Panc1 (cell line): ENCODE measurements at regions not wholly inside any gene's neighbourhood (a gene's known extent, or its start where the extent isn't known, plus 50 kb on each side); places are given as distances from the start of the nearest gene placed in this dataset.
A peak's percentile ranks its signal among the peaks of the same experiment; 100 is the strongest.

Experiments used
- ATAC-seq: fragments of 200-7000 bp; cut with Tn5 transposase; 2 replicates; pipeline ENCODE4 v1.9.1; 2020; ENCODE audit warnings: mild to moderate bottlenecking, moderate library complexity
- BruUV-seq: library from RNA; stranded (reverse); fragments of 400-500 nt; replicated peaks from 2 replicates; lab custom pipeline; 2021; lab: Mats Ljungman, UMichigan
- CTCF ChIA-PET: fragments of 300-600 bp; sonication (Branson Sonifier 250); formaldehyde crosslinking; loops from one replicate; lab custom pipeline; 2022; ENCODE audit warnings: antibody characterized with exemption; lab: Charles Lee
- POLR2A ChIA-PET: fragments of 300-600 bp; sonication (Branson Sonifier 250); formaldehyde crosslinking; loops from one replicate; lab custom pipeline; 2022; ENCODE audit warnings: antibody characterized with exemption; lab: Charles Lee
- DNase-seq: peaks from one replicate; pipeline ENCODE4 v3.0.0-alpha.2; 2010; ENCODE audit warnings: low read depth, low spot score
- H3K27ac ChIP-seq: 2 replicates; pipeline ENCODE4 v1.5.1; 2011; ENCODE audit warnings: mild to moderate bottlenecking, low read length, inconsistent platforms
- H3K27me3 ChIP-seq: fragments of 200-500 bp; sonication (Bioruptor generic); 2 replicates; pipeline ENCODE4 v1.6.0; 2014; ENCODE audit warnings: low read length, inconsistent platforms; ENCODE audit not compliant: control insufficient read depth, insufficient read depth
- H3K36me3 ChIP-seq: fragments of 200-500 bp; sonication (Bioruptor generic); 2 replicates; pipeline ENCODE4 v1.5.1; 2014; ENCODE audit warnings: inconsistent platforms, mild to moderate bottlenecking, low read length, moderate library complexity; ENCODE audit not compliant: control insufficient read depth, insufficient read depth
- H3K4me1 ChIP-seq: 2 replicates; pipeline ENCODE4 v1.5.1; 2011; ENCODE audit warnings: inconsistent platforms, mild to moderate bottlenecking, low read length, moderate library complexity; ENCODE audit not compliant: control insufficient read depth, insufficient read depth
- H3K4me3 ChIP-seq, 2 experiments: 2 replicates each; pipeline ENCODE4 v1.5.1; 2011 to 2012; ENCODE audit warnings: low read depth in 2 of 2, low read length in 2 of 2, mild to moderate bottlenecking in 2 of 2, inconsistent platforms in 1 of 2, moderate library complexity in 1 of 2
- H3K9me3 ChIP-seq: fragments of 200-500 bp; sonication (Bioruptor generic); 2 replicates; pipeline ENCODE4 v1.5.1; 2014; ENCODE audit warnings: low read depth, mild to moderate bottlenecking, inconsistent platforms, low read length, moderate library complexity; ENCODE audit not compliant: control insufficient read depth, insufficient read depth
- POLR2AphosphoS5 ChIP-seq: IDR thresholded peaks from 2 replicates; pipeline ENCODE4 v1.6.1; 2012; ENCODE audit warnings: mild to moderate bottlenecking, low read depth, low read length, moderate library complexity
- SIN3A ChIP-seq: IDR thresholded peaks from 2 replicates; pipeline ENCODE4 v1.6.1; 2012; ENCODE audit warnings: low read depth, mild to moderate bottlenecking, low read length, moderate library complexity, borderline replicate concordance; ENCODE audit not compliant: insufficient read depth
- TCF7L2 ChIP-seq: IDR thresholded peaks from 2 replicates; pipeline ENCODE4 v1.6.1; 2011; ENCODE audit warnings: mild to moderate bottlenecking, low read depth, low read length, inconsistent platforms
- in situ Hi-C: cut with HindIII; loops from 2 replicates; pipeline ENCODE4 v1.10.0; 2016; ENCODE audit warnings: low sequenced_read_pairs, low pct_unique_long_range_greater_than_20kb
- intact Hi-C: fragments of 100-400 bp; cut with micrococcal nuclease; formaldehyde crosslinking; loops from one replicate; pipeline ENCODE4 v1.10.0; 2022; ENCODE audit not compliant: unreplicated experiment
- TF ChIP-seq, protein P1 (sequence below): fragments of 450-650 bp; IDR thresholded peaks from 2 replicates; pipeline ENCODE4 v1.5.1; 2017; ENCODE audit warnings: mild to moderate bottlenecking
- TF ChIP-seq, protein P2 (sequence below), 2 experiments: IDR thresholded peaks; 2 replicates each; pipeline ENCODE4 v1.6.1; 2011 to 2012; ENCODE audit warnings: low read depth in 2 of 2, control low read depth in 1 of 2, low read length in 1 of 2, mild to moderate bottlenecking in 1 of 2, moderate library complexity in 1 of 2; ENCODE audit not compliant: insufficient read depth in 1 of 2

DNA sequence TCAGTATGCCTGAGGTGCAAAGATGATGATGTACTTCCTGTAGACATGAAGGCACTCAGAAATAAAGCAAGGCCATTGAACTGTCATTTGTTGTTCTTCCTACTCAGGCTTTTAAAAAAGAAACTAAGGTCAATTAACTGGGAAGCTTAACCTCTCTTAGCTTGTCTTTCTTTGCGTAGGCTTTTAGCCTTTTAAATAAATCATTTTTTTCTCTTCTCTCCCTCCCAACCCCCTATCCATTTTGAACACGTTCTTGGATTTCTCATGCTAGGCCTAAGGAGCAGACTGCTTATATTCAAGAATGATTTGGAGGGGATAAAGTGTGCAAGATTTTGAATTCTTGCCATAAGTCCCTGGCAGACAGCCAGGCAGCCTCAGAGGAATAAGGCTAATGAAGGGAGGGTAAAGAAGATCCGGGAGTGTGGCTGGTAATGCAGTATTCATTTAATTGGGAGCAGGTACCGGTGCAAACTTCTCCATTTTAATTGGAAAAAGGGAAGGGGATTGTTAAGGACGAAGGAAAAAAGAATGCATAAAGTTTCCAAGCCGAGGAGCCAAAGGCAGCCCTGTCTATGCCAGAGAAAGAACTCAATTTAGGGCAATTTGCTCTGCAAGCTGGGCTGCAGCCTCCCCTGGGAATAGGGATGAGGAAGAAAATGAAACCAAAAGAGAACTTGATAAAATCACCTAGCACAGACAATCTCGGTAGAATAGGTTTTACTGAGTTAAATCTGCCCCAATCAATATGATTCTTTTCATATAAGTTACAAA, 343.8 kb upstream of the MMS22L start:
- in situ Hi-C loops (no loop called here), intact Hi-C loops (no loop called here)
- no peaks in the 10 kb centered on the region for H3K9me3 ChIP-seq
- no peak for DNase-seq
- no peaks in the 10 kb centered on the region for H3K4me1 ChIP-seq
- TF ChIP-seq TCF7L2 (no peak), SIN3A (no peak)
- TF ChIP-seq, protein P1, sequence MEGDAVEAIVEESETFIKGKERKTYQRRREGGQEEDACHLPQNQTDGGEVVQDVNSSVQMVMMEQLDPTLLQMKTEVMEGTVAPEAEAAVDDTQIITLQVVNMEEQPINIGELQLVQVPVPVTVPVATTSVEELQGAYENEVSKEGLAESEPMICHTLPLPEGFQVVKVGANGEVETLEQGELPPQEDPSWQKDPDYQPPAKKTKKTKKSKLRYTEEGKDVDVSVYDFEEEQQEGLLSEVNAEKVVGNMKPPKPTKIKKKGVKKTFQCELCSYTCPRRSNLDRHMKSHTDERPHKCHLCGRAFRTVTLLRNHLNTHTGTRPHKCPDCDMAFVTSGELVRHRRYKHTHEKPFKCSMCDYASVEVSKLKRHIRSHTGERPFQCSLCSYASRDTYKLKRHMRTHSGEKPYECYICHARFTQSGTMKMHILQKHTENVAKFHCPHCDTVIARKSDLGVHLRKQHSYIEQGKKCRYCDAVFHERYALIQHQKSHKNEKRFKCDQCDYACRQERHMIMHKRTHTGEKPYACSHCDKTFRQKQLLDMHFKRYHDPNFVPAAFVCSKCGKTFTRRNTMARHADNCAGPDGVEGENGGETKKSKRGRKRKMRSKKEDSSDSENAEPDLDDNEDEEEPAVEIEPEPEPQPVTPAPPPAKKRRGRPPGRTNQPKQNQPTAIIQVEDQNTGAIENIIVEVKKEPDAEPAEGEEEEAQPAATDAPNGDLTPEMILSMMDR, result no peak
- TF ChIP-seq, protein P2, sequence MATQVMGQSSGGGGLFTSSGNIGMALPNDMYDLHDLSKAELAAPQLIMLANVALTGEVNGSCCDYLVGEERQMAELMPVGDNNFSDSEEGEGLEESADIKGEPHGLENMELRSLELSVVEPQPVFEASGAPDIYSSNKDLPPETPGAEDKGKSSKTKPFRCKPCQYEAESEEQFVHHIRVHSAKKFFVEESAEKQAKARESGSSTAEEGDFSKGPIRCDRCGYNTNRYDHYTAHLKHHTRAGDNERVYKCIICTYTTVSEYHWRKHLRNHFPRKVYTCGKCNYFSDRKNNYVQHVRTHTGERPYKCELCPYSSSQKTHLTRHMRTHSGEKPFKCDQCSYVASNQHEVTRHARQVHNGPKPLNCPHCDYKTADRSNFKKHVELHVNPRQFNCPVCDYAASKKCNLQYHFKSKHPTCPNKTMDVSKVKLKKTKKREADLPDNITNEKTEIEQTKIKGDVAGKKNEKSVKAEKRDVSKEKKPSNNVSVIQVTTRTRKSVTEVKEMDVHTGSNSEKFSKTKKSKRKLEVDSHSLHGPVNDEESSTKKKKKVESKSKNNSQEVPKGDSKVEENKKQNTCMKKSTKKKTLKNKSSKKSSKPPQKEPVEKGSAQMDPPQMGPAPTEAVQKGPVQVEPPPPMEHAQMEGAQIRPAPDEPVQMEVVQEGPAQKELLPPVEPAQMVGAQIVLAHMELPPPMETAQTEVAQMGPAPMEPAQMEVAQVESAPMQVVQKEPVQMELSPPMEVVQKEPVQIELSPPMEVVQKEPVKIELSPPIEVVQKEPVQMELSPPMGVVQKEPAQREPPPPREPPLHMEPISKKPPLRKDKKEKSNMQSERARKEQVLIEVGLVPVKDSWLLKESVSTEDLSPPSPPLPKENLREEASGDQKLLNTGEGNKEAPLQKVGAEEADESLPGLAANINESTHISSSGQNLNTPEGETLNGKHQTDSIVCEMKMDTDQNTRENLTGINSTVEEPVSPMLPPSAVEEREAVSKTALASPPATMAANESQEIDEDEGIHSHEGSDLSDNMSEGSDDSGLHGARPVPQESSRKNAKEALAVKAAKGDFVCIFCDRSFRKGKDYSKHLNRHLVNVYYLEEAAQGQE (IDR thresholded peaks at IDR 0.05; ENCODE audit: insufficient read depth in 1 of 2, low read depth in 2 of 2, low read length in 1 of 2), result no peak
- H3K36me3 ChIP-seq, result no peaks in the 10 kb centered on the region
- ATAC-seq, result no peak
- no TSS peak for BruUV-seq
- CTCF ChIA-PET, result no interaction called here
- H3K4me3 ChIP-seq, result peak overlapping the region; percentile 27 to 33
- no peak overlapping the region for H3K27ac ChIP-seq
- POLR2A ChIA-PET, result no interaction called here
- H3K27me3 ChIP-seq, result no peaks in the 10 kb centered on the region

DNA sequence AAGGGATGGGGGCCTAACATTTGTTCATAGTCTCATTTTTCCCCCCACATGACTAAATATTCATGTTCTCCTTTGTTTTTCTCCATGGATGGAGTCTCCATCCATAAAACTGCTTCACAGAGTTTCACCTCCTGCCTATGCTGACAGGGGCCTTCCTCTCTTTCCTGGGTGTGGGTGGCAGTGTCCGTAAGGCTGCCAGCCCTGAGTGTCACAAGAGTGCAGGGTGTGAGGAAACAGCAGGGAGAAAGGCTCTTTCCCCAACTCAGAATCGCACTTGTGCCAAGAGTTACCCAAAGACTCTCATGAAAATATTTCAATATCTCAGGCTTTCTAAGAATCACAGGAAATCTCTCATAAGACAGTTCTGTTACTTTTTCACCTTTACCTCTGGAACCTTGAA, 346.2 kb upstream of the MMS22L start:
- H3K9me3 ChIP-seq, result no peaks in the 10 kb centered on the region
- in situ Hi-C loops, result no loop called here
- no peaks in the 10 kb centered on the region for H3K36me3 ChIP-seq
- no peaks in the 10 kb centered on the region for H3K4me1 ChIP-seq
- DNase-seq, result no peak
- intact Hi-C loops, result no loop called here
- H3K27me3 ChIP-seq, result no peaks in the 10 kb centered on the region
- no peak overlapping the region for H3K4me3 ChIP-seq
- H3K27ac ChIP-seq, result no peak overlapping the region
- POLR2A ChIA-PET, result no interaction called here
- CTCF ChIA-PET, result no interaction called here
- no peak for ATAC-seq
- BruUV-seq, result no TSS peak
- no peak for TF ChIP-seq SIN3A
- TF ChIP-seq, protein P2 (IDR thresholded peaks at IDR 0.05; ENCODE audit: insufficient read depth in 1 of 2, low read depth in 2 of 2, low read length in 1 of 2), result no peak
- no peak for TF ChIP-seq POLR2AphosphoS5
- TF ChIP-seq TCF7L2, result no peak
- TF ChIP-seq, protein P1, result no peak
